Right renal pelvis (tissue), 4 donors: ENCODE measurements at regions not wholly inside any gene's neighbourhood (a gene's known extent, or its start where the extent isn't known, plus 50 kb on each side); places are given as distances from the start of the nearest gene placed in this dataset.
A peak's percentile ranks its signal among the peaks of the same experiment; 100 is the strongest.

Experiments
- DNase-seq, 4 donors: peaks; one replicate each; pipeline ENCODE4 v3.0.0-alpha.2; 2013; ENCODE audit warnings: low read depth in 4 of 4, low spot score in 3 of 4, missing footprints in 1 of 4

DNA sequence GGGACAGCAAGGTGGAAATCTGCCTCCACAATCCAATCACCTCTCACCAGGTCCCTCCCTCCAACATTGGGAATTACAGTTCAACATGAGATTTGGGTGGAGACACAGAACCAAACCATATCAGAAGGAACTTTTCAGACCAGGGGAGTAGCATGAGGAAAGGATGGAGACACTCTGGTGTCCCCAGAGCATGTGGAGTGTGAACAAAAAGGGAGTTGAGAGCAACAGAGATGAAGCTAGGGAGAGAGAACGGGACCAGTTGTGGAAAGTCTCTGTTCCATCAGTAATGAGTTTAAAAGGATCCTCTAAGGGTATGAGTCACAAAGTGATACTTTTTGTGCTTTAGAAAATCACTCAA, 382.0 kb downstream of the SFMBT2 start:
- DNase-seq, result no peak

DNA sequence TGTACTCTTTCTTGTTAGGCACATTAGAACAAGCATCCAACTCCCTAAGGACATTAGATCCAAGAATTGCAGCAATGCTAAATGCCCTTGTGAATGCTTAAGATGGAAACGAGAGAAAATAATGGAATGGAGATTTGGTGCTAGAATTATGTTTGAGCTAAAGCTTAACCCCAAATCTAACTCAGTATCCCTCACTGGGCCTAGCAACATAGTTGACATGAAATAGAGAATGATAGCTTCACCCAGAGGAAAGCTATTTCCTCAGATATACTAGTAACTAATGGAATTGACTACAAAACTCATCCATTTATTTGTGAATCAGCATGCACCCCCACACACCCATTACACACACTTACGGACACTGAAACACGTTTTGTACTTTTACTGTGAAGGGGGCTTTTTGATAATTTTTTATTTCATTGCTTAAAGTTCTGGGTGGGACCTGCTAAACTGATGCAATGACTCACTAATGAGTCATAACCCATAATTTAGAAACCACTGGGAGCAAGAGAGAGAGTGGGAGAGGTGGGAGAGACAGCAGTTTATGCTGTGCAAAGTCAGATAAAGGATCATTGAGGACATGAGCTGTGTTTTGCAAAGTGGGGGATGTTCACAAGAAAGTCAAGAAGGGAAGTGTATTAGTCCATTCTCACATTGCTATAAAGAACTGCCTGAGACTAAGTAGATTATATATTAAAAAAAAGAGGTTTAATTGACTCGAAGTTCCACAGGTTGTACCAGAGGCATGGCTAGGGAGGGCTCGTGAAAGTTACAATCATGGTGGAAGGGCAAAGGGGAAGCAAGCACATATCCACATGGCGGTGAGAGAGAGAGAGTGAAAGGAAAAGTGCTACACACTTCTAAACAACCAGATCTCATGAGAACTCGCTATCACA, 382.7 kb downstream of the SFMBT2 start:
- no peak for DNase-seq

DNA sequence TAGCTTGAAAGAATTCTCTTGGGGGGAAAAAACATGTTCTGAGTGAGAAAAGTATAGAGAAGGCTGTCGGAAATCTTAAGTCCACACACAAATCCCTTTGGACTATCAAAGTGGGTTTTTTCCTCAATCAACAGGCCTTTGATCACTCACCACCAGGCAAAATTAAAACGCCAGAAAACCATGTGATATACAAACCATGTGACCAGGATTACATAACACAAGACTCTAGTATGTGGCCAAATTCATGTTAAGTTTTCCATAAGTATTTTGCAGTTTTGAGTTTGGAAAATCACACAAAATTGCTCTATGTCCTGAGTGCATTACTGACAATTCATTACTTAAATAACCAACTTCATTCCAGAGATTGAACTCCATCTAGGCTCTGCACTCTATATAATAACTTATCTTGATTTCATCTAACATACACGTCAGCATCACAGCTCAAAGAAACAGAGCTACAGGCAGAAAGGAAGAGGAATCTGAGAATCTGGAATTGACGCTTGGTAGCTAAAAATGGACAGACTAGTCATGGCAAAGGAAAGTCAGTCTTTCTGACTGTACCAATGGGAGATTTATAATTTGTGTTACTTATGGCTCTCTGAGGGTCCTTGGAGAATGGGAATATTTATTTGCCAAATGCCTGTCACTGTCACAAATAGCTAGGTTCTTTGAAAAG, 383.5 kb downstream of the SFMBT2 start:
- DNase-seq, result no peak

DNA sequence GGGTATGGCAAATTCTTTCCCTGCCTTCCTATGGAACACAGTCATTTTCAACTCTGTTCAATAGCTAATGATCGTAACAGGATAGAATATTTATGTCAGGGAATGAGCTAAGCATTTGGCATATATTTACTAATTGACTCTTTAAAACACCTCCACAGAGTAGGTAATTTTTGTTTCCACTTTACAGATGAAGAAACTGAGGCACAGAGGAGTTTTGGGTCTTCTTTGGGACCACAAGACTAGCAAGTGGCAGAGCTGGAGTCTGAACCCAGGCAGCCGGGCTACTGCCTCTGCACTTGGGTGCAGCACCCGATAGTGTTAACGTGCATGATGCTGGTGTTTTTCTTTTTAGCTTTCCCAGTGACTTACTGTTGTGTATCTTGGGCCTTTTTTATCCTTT, 384.0 kb downstream of the SFMBT2 start:
- no peak for DNase-seq

DNA sequence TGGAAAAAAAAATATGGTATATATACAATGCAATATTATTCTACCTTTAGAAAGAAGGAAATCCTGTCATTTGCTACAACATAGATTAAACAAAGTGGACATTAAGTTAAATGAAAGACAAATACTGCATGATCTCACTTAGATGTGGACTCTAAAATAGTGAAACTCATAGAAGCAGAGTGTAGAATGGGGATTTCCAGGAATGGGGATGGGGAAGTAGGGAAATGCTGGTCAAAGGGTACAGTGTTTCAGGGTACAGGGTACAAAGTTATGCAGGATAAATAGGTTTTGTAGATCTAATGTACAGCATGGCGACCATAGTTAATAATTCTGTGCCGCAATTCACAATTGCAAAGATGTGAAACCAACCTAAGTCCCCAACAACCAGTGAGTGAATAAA, 385.5 kb downstream of the SFMBT2 start:
- no peak for DNase-seq

GRCh38 chr10:7015457-7015856, 395.4 kb downstream of the SFMBT2 start:
- peak in 1 of 4 donors; percentile 7 for DNase-seq

DNA sequence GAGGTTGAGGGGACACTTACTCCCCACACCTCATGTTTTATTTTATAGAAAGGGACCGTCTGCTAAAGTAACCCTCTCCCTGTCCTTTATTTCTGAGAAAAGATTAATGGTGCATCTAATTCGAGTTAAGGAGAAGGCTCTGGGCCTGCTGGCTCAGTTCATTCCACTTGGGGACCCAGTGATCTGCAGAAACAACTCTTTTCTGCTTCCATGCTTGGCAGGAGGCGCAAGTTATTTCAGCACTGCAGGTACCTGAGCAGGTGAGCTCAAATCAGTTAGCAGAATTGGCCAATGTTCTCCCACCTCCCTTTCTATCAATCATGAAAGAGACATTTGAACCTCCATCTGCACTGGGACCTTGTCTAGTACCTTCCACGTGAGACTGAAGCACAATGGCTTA, 396.1 kb downstream of the SFMBT2 start:
- no peak for DNase-seq

GRCh38 chr10:7011994-7012393, 398.8 kb downstream of the SFMBT2 start:
- no peak for DNase-seq

DNA sequence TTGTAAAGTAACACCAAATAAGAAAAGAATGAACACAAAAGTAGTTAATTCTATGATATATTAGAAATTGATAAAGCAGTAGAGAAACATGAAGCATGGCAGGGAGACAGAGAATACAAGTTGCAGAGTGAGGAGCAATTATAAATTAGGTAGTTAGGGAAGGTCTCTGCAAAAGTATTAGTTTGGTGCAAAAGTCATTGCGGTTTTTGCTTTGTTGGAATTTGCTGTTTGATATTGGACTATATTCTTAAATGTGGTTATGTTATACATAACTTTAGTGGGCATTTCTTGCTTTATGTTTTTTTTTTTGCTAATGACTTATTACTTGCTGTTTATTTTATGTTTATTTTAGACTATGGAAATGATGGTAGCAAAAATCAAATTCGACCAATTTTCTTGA, 402.2 kb downstream of the SFMBT2 start:
- no peak for DNase-seq

GRCh38 chr10:7007600-7008190, 403.1 kb downstream of the SFMBT2 start:
- DNase-seq, result no peak

DNA sequence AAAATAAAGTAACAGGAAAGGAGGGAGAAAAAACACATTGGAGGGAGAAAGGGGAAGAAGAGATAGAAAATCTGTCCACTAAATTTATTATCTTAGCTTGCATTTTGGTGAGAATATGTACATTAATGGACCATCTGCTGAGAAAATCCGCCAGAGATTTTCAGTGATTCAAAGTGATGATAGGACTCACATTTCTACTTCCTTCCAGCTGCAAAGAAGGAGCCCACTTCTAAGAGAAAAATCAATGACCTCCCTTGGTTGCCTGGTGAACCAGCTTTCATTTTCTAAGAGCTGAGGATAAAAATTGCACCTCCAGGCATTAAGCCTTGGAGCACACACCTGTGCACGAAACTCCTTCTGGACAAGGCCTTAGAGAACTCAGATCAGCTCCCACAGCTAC, 404.3 kb downstream of the SFMBT2 start:
- DNase-seq, result no peak

- DNase-seq, result no peak
Observed at GRCh38 chr10:7003831-7004395, 406.9 kb downstream of the SFMBT2 start.

DNA sequence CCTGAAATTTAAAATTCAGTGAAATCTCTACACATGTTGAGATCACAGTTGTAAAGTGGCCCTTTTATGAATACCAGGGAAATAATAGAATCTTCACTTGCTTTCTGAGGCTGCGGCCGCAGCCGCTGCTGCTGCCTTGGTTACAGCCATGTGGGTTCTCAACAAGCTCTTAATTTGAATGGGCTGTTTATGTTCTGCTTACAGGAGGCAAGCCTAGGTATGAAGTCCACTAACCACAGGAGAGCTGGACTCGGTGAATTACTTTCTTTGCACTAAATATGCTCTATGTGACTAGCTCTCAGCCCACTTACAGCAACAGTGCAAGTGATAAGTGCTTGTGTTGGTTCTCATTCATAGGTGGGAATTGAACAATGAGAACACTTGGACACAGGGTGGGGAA, 410.8 kb downstream of the SFMBT2 start:
- DNase-seq, result no peak

DNA sequence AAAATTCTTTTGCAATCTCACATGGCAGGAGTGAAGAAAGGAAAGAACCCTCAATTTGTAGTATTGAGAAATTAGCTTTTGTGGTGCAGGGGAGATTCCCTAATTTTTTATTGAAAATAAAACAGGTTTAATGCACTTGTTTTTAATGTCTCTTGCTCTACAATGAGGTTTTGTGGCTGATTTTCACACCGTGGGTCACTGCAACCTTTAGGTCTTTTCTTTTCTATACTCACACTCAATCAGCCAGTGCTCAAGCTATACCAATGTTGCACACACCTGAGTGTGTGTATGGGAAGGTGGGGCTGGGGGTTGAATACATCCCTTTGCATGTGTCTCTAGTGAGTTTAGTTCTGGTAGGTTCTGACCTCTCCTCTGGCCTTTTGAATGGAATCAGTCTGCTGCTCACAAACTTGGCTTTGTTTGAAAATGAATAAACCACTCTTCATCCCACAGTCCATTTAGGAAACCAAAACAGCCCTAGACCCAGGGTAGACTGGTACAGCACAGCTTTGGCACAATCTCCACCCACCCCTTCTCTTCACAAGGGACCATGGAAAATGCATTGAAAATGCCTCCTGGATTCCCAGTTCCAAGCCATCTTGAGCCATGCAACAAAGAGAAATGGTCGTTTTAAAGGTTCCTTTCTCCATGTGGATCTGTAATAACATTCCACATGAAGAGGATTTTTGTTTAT, 411.5 kb downstream of the SFMBT2 start:
- no peak for DNase-seq

GRCh38 chr10:6997509-6997908, 413.3 kb downstream of the SFMBT2 start:
- DNase-seq, result no peak

DNA sequence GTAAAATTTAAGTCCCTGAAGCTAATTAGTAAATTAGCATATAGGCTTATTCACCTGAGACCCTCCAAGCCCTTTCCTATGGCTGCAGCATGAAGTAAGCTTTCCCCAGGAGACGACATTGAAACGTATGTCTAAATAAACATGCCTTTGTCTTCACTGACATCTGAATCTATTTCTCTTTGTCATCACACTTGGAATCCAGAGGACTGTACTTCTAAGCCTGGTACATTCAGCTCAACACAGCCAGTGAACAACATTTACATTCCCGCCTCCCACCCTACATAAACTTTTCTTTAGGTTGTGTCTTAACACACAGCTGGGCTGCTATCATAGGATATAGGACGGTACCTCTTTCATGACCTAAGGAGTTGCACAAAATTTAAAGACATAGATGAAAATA, 414.4 kb downstream of the SFMBT2 start:
- DNase-seq, result no peak

DNA sequence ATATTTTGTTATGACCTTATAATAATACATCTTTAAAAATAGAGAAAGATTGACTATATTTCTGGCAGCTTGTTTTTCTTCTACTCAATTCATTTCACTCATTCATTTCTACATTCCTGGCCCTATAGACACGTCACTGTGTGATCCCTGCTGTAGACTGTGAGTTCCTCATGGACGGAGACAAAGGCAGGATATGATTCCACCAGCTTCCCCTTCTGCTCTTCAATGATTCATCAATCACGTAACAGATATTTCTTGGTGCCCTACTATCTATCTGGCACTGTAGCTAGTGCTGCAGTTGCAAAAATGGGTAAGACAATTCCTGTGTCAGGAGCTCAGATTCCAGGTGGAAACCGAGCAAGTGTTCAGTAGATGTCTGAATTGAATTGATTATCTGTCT, 415.0 kb downstream of the SFMBT2 start:
- no peak for DNase-seq

DNA sequence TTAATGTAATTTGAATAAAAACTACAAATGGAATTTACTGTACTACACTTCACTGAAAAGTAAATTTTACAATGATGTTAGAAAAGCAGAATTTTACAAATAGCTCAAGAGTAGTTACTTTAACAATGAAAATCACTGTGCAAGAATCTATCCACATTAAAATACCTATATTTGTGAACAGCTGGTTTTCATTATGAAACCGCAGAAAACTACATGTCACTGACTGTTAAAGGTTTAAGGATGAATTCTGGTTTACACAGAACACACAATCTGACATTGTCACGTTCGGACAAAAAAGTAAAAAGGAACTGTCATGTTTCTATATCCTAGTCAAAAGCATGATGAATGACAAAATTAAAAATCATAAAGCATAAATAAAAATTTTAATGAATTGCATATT, 415.3 kb upstream of the PRKCQ start:
- no peak for DNase-seq

DNA sequence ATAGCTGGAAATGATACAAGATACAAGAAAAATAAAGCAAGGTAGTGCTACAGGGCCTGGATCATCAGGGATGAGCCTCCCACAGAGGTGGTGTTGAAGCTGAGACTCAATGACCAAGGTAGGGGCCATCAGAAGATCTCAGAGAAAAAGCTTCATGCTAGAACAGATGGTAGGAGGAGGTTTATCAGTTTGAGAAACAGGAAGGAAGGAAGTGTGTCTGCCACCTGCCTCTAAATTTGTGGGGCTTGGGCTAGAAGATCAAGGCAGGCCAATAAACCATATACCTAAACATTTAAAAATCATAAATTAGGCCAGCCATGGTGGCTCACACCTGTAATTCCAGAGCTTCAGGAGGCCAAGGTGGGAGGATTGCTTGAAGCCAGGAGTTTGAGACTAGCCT, 410.8 kb upstream of the PRKCQ start:
- no peak for DNase-seq

DNA sequence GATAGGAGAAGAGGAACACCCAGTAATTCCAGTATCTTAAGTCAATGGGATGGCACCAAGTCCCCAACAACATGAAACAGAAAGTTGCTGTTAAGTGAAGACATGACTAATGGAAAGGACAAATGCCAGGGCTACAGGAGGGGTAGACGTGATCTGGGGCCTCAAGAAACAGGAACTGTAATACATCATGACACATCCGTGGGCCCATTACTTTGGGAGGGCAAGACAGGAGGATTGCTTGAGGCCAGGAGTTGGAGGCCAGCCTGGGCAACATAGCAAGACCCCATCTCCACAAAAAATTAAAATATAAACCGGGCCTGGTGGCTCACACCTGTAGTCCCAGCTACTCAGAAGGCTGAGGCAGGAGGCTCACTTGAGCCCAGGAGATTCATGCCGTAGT, 408.6 kb upstream of the PRKCQ start:
- no peak for DNase-seq

GRCh38 chr10:6987536-6987945, 407.5 kb upstream of the PRKCQ start:
- DNase-seq, result peak in 2 of 4 donors; percentile 18 to 27
